SK-N-SH (cell line): ENCODE measurements at regions not wholly inside any gene's neighbourhood (a gene's known extent, or its start where the extent isn't known, plus 50 kb on each side); places are given as distances from the start of the nearest gene placed in this dataset.
"Not testable (repeated sequence)": the region's sequence is repeated elsewhere in the genome, so short reads cannot be mapped to it uniquely, and the experiment has no call there.

Source experiments
- CTCF ChIA-PET: fragments of 300-600, 350-600 bp; formaldehyde crosslinking; extraction: SDS; loops from one replicate; lab custom pipeline; 2021; lab: Yijun Ruan, JAX
- POLR2A ChIA-PET: fragments of 350-600 bp; sonication (Branson Sonifier 250); formaldehyde crosslinking; extraction: SDS; loops from one replicate; lab custom pipeline; 2020; ENCODE audit warnings: antibody characterized with exemption, inconsistent platforms; lab: Yijun Ruan, JAX
- DNase-seq: peaks from one replicate; pipeline ENCODE4 v3.0.0; 2012
- H2AFZ ChIP-seq: fragments of 200-600 bp; sonication (generic); 2 replicates; pipeline ENCODE4 v1.8.1; 2016; ENCODE audit warnings: antibody characterized with exemption, mild to moderate bottlenecking, low read depth
- H3F3A ChIP-seq: fragments of 200-600 bp; sonication (generic); replicated peaks from 2 replicates; pipeline ENCODE3; 2016; ENCODE audit warnings: antibody characterized with exemption, mild to moderate bottlenecking; ENCODE audit not compliant: insufficient read depth
- H3K27ac ChIP-seq, 2 experiments: fragments of 200-500 bp in 1 of 2; fragments of 200-600 bp in 1 of 2; sonication (Bioruptor generic) in 1 of 2; sonication (generic), shearing (Covaris generic) in 1 of 2; 2 replicates each; pipeline versions ENCODE4 v1.5.1 to v1.6.1; 2014 to 2016; ENCODE audit warnings: low read depth in 2 of 2, inconsistent platforms in 1 of 2, low read length in 1 of 2, mild to moderate bottlenecking in 1 of 2, mixed read lengths in 1 of 2
- H3K27me3 ChIP-seq: fragments of 200-600 bp; sonication (generic), shearing (Covaris generic); 2 replicates; pipeline ENCODE4 v1.6.1; 2016; ENCODE audit warnings: mixed run types; ENCODE audit not compliant: insufficient read depth
- H3K36me3 ChIP-seq, 2 experiments: fragments of 200-500 bp in 1 of 2; fragments of 200-600 bp in 1 of 2; sonication (Bioruptor generic) in 1 of 2; sonication (generic) in 1 of 2; replicated peaks in 1 of 2; 2 replicates each; pipeline versions ENCODE3 to v1.5.1; 2014 to 2016; ENCODE audit warnings: low read length in 1 of 2, mild to moderate bottlenecking in 1 of 2; ENCODE audit not compliant: insufficient read depth in 2 of 2, control insufficient read depth in 1 of 2
- H3K4me1 ChIP-seq, 2 experiments: fragments of 200-500 bp in 1 of 2; fragments of 200-600 bp in 1 of 2; sonication (Bioruptor generic) in 1 of 2; sonication (generic), shearing (Covaris generic) in 1 of 2; 2 replicates each; pipeline versions ENCODE4 v1.5.1 to v1.6.1; 2014 to 2016; ENCODE audit warnings: low read depth in 1 of 2, low read length in 1 of 2, mixed run types in 1 of 2; ENCODE audit not compliant: insufficient read depth in 2 of 2, control insufficient read depth in 1 of 2
- H3K4me2 ChIP-seq: fragments of 200-600 bp; sonication (generic), shearing (Covaris generic); 2 replicates; pipeline ENCODE4 v1.6.1; 2017; ENCODE audit warnings: mixed run types
- H3K4me3 ChIP-seq, 2 experiments: fragments of 200-500 bp in 1 of 2; fragments of 200-600 bp in 1 of 2; sonication (Bioruptor generic) in 1 of 2; sonication (generic), shearing (Covaris generic) in 1 of 2; 2 replicates each; pipeline versions ENCODE4 v1.5.1 to v1.8.1; 2014 to 2016; ENCODE audit warnings: low read depth in 2 of 2, inconsistent platforms in 1 of 2, low read length in 1 of 2, mild to moderate bottlenecking in 1 of 2, mixed read lengths in 1 of 2, moderate library complexity in 1 of 2
- H3K79me2 ChIP-seq: fragments of 200-600 bp; sonication (generic); 2 replicates; pipeline ENCODE4 v1.8.1; 2017; ENCODE audit warnings: mild to moderate bottlenecking; ENCODE audit not compliant: insufficient read depth
- H3K9ac ChIP-seq: fragments of 200-600 bp; sonication (generic); 2 replicates; pipeline ENCODE4 v1.6.1; 2017; ENCODE audit warnings: mixed run types
- H3K9me2 ChIP-seq: fragments of 200-600 bp; sonication (generic); 2 replicates; pipeline ENCODE4 v1.6.1; 2017; ENCODE audit warnings: mixed run types
- H3K9me3 ChIP-seq: fragments of 200-600 bp; sonication (generic); 2 replicates; pipeline ENCODE4 v1.6.1; 2017; ENCODE audit warnings: mixed run types, mild to moderate bottlenecking, moderate library complexity
- H4K20me1 ChIP-seq: fragments of 200-600 bp; sonication (generic); 2 replicates; pipeline ENCODE4 v1.6.1; 2017; ENCODE audit warnings: mild to moderate bottlenecking, mixed run types; ENCODE audit not compliant: insufficient read depth
- ELF1 ChIP-seq: IDR thresholded peaks from 2 replicates; pipeline ENCODE4 v1.4.0; 2012
- RAD21 ChIP-seq: IDR thresholded peaks from 2 replicates; pipeline ENCODE4 v1.6.1; 2012; ENCODE audit warnings: mild to moderate bottlenecking, low read length
- RXRA ChIP-seq: IDR thresholded peaks from 2 replicates; pipeline ENCODE4 v1.4.0; 2012; ENCODE audit warnings: low read depth, mild to moderate bottlenecking, borderline replicate concordance
- TCF12 ChIP-seq: IDR thresholded peaks from 2 replicates; pipeline ENCODE4 v1.4.0; 2012
- USF1 ChIP-seq: IDR thresholded peaks from 2 replicates; pipeline ENCODE4 v1.4.0; 2012; ENCODE audit warnings: low read depth, borderline replicate concordance
- YY1 ChIP-seq: IDR thresholded peaks from 2 replicates; pipeline ENCODE4 v1.4.0; 2012; ENCODE audit warnings: low read depth, mild to moderate bottlenecking
- WGBS: methylation state at CpG from one replicate; pipeline ENCODE4 v1.1.6; 2017; ENCODE audit warnings: low lambda C conversion rate; 5-methylcytosine and 5-hydroxymethylcytosine counted together
- TF ChIP-seq, protein P1 (sequence below): IDR thresholded peaks from 2 replicates; pipeline ENCODE4 v1.4.0; 2012; ENCODE audit warnings: low read depth, borderline replicate concordance

GRCh38 chr6:126891158-126891557 lies 227.3 kb upstream of the RSPO3 start:
- POLR2A ChIA-PET, result no interaction called here
- no peaks in the 10 kb centered on the region for H3K9me3 ChIP-seq
- H3F3A ChIP-seq, result peaks cover 3% of the 10 kb centered on the region
- H3K27me3 ChIP-seq, result no peaks in the 10 kb centered on the region
- H3K4me1 ChIP-seq, result peaks cover 0 to 20% of the 10 kb centered on the region in 2 experiments; a peak in 1 of 4 replicates
- H3K9ac ChIP-seq, result no peak overlapping the region
- H3K36me3 ChIP-seq, result no peaks in the 10 kb centered on the region
- CTCF ChIA-PET, result no interaction called here
- TF ChIP-seq YY1 (no peak), RXRA (no peak), RAD21 (no peak)
- no peak overlapping the region for H2AFZ ChIP-seq
- H3K9me2 ChIP-seq, result no peaks in the 10 kb centered on the region
- H3K4me2 ChIP-seq, result no peak overlapping the region
- H3K4me3 ChIP-seq, result no peak overlapping the region
- no peaks in the 10 kb centered on the region for H4K20me1 ChIP-seq
- 9% methylated on average over 1 of the region's 1 CpG for WGBS
- no peak overlapping the region for H3K27ac ChIP-seq
- H3K79me2 ChIP-seq, result no peaks in the 10 kb centered on the region
- DNase-seq, result no peak

DNA sequence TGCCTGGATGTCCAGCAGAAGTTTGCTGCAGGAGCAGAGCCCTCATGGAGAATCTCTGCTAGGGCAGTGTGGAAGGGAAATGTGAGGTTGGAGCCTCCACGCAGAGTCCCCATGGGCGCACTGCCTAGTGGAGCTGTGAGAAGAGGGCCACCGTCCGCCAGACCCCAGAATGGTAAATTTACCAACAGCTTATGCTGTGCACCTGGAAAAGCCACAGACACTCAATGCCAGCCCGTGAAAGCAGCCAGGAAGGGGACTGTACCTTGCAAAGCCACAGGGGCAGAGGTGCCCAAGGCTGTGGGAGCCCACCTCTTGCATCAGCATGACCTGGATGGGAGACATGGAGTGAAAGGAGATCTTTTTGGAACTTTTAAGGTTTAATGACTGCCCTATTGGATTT lies 225.6 kb upstream of the RSPO3 start:
- H3K9ac ChIP-seq, POLR2A ChIA-PET, H2AFZ ChIP-seq, DNase-seq, CTCF ChIA-PET, H3F3A ChIP-seq, H3K36me3 ChIP-seq, H3K27me3 ChIP-seq, H3K27ac ChIP-seq, H3K4me3 ChIP-seq, H3K9me3 ChIP-seq, H3K9me2 ChIP-seq, H4K20me1 ChIP-seq, H3K4me2 ChIP-seq, H3K79me2 ChIP-seq: not testable (repeated sequence)
- H3K4me1 ChIP-seq, result peaks cover 0 to 20% of the 10 kb centered on the region in 2 experiments; a peak in 1 of 4 replicates
- 0% methylated on average over 5 of the region's 5 CpGs for WGBS

- no peaks in the 10 kb centered on the region for H4K20me1 ChIP-seq
- H3F3A ChIP-seq, result no peaks in the 10 kb centered on the region
- no peak overlapping the region for H3K4me2 ChIP-seq
- H3K27ac ChIP-seq, result no peak overlapping the region
- ChIA-PET CTCF (no interaction called here), POLR2A (no interaction called here)
- H3K9me2 ChIP-seq, result no peaks in the 10 kb centered on the region
- no peak overlapping the region for H2AFZ ChIP-seq
- no peak for DNase-seq
- no peak for TF ChIP-seq TCF12
- TF ChIP-seq, protein P1, sequence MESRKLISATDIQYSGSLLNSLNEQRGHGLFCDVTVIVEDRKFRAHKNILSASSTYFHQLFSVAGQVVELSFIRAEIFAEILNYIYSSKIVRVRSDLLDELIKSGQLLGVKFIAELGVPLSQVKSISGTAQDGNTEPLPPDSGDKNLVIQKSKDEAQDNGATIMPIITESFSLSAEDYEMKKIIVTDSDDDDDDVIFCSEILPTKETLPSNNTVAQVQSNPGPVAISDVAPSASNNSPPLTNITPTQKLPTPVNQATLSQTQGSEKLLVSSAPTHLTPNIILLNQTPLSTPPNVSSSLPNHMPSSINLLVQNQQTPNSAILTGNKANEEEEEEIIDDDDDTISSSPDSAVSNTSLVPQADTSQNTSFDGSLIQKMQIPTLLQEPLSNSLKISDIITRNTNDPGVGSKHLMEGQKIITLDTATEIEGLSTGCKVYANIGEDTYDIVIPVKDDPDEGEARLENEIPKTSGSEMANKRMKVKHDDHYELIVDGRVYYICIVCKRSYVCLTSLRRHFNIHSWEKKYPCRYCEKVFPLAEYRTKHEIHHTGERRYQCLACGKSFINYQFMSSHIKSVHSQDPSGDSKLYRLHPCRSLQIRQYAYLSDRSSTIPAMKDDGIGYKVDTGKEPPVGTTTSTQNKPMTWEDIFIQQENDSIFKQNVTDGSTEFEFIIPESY, result no peak
- no peak for TF ChIP-seq USF1
- TF ChIP-seq ELF1, result no peak
- no peaks in the 10 kb centered on the region for H3K27me3 ChIP-seq
- no peaks in the 10 kb centered on the region for H3K9me3 ChIP-seq
- no peaks in the 10 kb centered on the region for H3K4me1 ChIP-seq
- H3K4me3 ChIP-seq, result no peak overlapping the region
- no peaks in the 10 kb centered on the region for H3K36me3 ChIP-seq
- 12% methylated on average over 4 of the region's 4 CpGs for WGBS
- no peak overlapping the region for H3K9ac ChIP-seq
- no peaks in the 10 kb centered on the region for H3K79me2 ChIP-seq
Observed at GRCh38 chr6:126897758-126898157, 220.7 kb upstream of the RSPO3 start.
